Body of pancreas (tissue), 4 donors: ENCODE measurements at regions not wholly inside any gene's neighbourhood (a gene's known extent, or its start where the extent isn't known, plus 50 kb on each side); places are given as distances from the start of the nearest gene placed in this dataset.

Experiments used
- CTCF ChIP-seq, 7 experiments: fragments of 450-650 bp in 4 of 7; fragments of 200-600 bp in 3 of 7; sonication (generic) in 3 of 7; IDR thresholded peaks; one replicate each; pipeline ENCODE4 v1.5.1; 2016 to 2019; ENCODE audit warnings: antibody characterized with exemption in 7 of 7
- POLR2A ChIP-seq, 3 donors: fragments of 450-650 bp; IDR thresholded peaks; one replicate each; pipeline ENCODE4 v1.6.1; 2016; ENCODE audit warnings: antibody characterized with exemption in 3 of 3, mild to moderate bottlenecking in 2 of 3

GRCh38 chr14:23709923-23710322 lies 73.8 kb downstream of the DHRS2 start:
- no peak for TF ChIP-seq CTCF (IDR thresholded peaks at IDR 0.05)
- TF ChIP-seq POLR2A (IDR thresholded peaks at IDR 0.05) = no peak
